ENCODE measurements at regions not wholly inside any gene's neighbourhood (a gene's known extent, or its start where the extent isn't known, plus 50 kb on each side); places are given as distances from the start of the nearest gene placed in this dataset.

- no peak overlapping the region for H3K27ac Mint-ChIP-seq
- H3K27me3 Mint-ChIP-seq = no peaks in the 10 kb centered on the region
- POLR2A ChIA-PET = no interaction called here
- H3K4me3 Mint-ChIP-seq = no peak overlapping the region
- ATAC-seq (ENCODE audit: low read depth) (no peak), DNase-seq (no peak)
- H3K9me3 Mint-ChIP-seq = peaks cover 3% of the 10 kb centered on the region
- no peaks in the 10 kb centered on the region for H3K36me3 Mint-ChIP-seq
- no peaks in the 10 kb centered on the region for H3K4me1 Mint-ChIP-seq
These were observed 140.2 kb upstream of the CTTNBP2 start for GRCh38 chr7:118013252-118014010.

DNA sequence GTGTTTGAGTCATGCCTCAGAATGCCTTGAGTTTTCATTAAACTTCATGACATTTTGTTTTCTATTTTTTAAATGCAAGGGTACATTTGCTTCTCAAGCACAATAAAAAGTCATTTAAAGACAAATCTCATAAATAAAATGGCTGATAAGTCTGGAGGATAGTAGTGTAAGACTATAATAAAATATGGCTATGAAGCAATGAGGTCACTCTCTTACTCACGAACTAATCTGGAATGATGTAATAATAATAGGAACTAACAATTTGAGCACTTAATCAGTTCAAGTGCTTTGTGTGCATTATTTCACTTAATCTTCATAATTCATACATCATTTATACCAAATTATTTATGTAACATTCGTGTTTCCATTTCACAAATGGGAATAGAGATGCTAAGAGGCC, 149.3 kb upstream of the CTTNBP2 start:
- H3K36me3 Mint-ChIP-seq = no peaks in the 10 kb centered on the region
- no peaks in the 10 kb centered on the region for H3K27me3 Mint-ChIP-seq
- peaks cover 3% of the 10 kb centered on the region for H3K9me3 Mint-ChIP-seq
- POLR2A ChIA-PET = no interaction called here
- ATAC-seq (ENCODE audit: low read depth) (no peak), DNase-seq (no peak)
- no peak overlapping the region for H3K27ac Mint-ChIP-seq
- no peaks in the 10 kb centered on the region for H3K4me1 Mint-ChIP-seq
- H3K4me3 Mint-ChIP-seq = no peak overlapping the region

- H3K36me3 Mint-ChIP-seq = no peaks in the 10 kb centered on the region
- H3K9me3 Mint-ChIP-seq = no peaks in the 10 kb centered on the region
- no peaks in the 10 kb centered on the region for H3K27me3 Mint-ChIP-seq
- no peak overlapping the region for H3K4me3 Mint-ChIP-seq
- H3K27ac Mint-ChIP-seq = no peak overlapping the region
- ATAC-seq (ENCODE audit: low read depth) (no peak), DNase-seq (no peak)
- H3K4me1 Mint-ChIP-seq = no peaks in the 10 kb centered on the region
- POLR2A ChIA-PET = no interaction called here
These were observed 153.6 kb upstream of the CTTNBP2 start for GRCh38 chr7:118026791-118027190.

DNA sequence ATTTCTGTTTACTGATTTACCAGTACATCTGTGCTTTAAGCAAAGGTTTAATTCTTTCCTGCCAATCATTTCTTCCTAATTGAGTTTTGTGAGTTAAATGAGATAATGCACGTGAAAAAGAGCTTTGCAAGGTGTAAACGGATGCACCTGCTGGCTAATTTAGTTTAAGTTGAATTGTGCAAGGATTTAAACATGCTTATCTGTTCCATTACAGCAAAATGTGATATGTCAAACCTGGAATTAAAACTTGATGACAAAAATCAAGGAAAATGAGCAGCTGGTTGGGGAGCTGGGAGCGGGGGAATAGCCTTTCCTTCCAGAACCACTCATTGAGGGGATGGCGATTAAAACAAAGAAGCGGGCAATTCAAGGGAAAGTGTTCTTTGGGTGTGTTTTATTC, 155.0 kb upstream of the CTTNBP2 start:
- H3K27ac Mint-ChIP-seq = no peak overlapping the region
- no peaks in the 10 kb centered on the region for H3K9me3 Mint-ChIP-seq
- H3K27me3 Mint-ChIP-seq = no peaks in the 10 kb centered on the region
- no peak for ATAC-seq (ENCODE audit: low read depth)
- H3K4me3 Mint-ChIP-seq = no peak overlapping the region
- no peaks in the 10 kb centered on the region for H3K4me1 Mint-ChIP-seq
- no peaks in the 10 kb centered on the region for H3K36me3 Mint-ChIP-seq
- POLR2A ChIA-PET = no interaction called here
- no peak for DNase-seq

DNA sequence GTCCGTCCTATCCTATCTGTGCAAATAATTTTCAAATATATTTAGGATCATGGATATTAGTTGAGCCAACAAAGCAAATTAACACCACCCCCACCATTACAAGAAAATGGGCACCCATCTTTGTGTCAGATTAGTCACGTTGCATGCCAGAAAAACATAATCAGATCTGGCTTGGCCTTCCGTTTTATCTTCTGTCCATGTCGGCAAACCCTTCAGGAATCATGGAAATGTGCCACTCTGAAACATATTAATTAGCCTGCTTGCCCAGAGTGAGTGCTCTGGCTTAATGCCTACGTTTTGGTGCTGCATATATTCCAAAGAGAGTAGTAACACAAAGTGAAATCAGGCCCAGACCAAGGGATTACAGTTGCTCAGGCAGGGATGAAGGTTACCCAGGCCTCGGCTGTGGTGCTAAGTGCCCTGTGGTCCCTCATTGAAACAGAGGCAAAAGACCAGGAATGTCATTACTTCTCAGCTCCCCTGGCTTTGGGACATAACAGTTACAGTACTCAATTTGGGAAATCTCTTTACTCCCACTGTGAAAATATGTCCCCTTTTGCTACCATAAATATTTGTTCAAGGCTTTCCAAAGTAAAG, 154.0 kb upstream of the LSM8 start:
- H3K9me3 Mint-ChIP-seq = no peaks in the 10 kb centered on the region
- ATAC-seq (ENCODE audit: low read depth) (no peak), DNase-seq (no peak)
- POLR2A ChIA-PET = no interaction called here
- no peaks in the 10 kb centered on the region for H3K36me3 Mint-ChIP-seq
- H3K4me3 Mint-ChIP-seq = no peak overlapping the region
- H3K27ac Mint-ChIP-seq = no peak overlapping the region
- no peaks in the 10 kb centered on the region for H3K27me3 Mint-ChIP-seq
- H3K4me1 Mint-ChIP-seq = no peaks in the 10 kb centered on the region

- ATAC-seq (ENCODE audit: low read depth) = no peak
- H3K36me3 Mint-ChIP-seq = no peaks in the 10 kb centered on the region
- POLR2A ChIA-PET = no interaction called here
- H3K4me1 Mint-ChIP-seq = no peaks in the 10 kb centered on the region
- H3K27me3 Mint-ChIP-seq = no peaks in the 10 kb centered on the region
- no peaks in the 10 kb centered on the region for H3K9me3 Mint-ChIP-seq
- H3K4me3 Mint-ChIP-seq = no peak overlapping the region
- H3K27ac Mint-ChIP-seq = no peak overlapping the region
- DNase-seq = no peak
These were observed 150.7 kb upstream of the LSM8 start for GRCh38 chr7:118033273-118033672.

DNA sequence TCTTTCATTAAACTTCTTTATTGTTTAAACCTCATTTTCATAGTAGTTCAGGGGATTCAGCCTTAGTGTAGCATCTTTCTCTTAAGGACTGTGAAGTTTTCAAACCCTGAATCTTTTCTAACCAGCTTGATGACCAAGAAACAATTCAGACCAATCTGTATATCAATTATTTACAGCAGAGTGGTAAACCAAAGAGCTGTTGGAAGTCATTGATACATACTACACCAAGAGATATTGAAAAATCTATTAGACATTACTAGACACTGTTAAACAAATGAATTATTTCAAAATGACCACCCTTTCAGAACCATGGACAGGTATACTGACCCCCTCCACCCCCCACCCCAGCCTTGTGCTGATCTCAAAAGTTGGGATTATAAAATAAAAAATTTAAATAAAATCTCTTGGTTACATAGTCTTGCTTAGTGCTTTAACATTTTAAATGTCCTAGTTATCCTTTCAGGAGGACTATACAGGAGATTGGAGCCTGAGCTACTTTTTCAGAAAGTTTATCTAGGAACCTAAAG, 143.9 kb upstream of the LSM8 start:
- H3K9me3 Mint-ChIP-seq = no peaks in the 10 kb centered on the region
- H3K4me3 Mint-ChIP-seq = no peak overlapping the region
- H3K36me3 Mint-ChIP-seq = no peaks in the 10 kb centered on the region
- no peak for DNase-seq
- no peaks in the 10 kb centered on the region for H3K4me1 Mint-ChIP-seq
- H3K27ac Mint-ChIP-seq = no peak overlapping the region
- no peak for ATAC-seq (ENCODE audit: low read depth)
- POLR2A ChIA-PET = no interaction called here
- peaks cover 2% of the 10 kb centered on the region for H3K27me3 Mint-ChIP-seq

- POLR2A ChIA-PET = no interaction called here
- DNase-seq = no peak
- ATAC-seq (ENCODE audit: low read depth) = no peak
- no peak overlapping the region for H3K4me3 Mint-ChIP-seq
- H3K27ac Mint-ChIP-seq = no peak overlapping the region
- no peaks in the 10 kb centered on the region for H3K9me3 Mint-ChIP-seq
- H3K27me3 Mint-ChIP-seq = peaks cover 2% of the 10 kb centered on the region
- H3K4me1 Mint-ChIP-seq = no peaks in the 10 kb centered on the region
- H3K36me3 Mint-ChIP-seq = no peaks in the 10 kb centered on the region
These were observed 143.4 kb upstream of the LSM8 start for GRCh38 chr7:118040562-118040961.

DNA sequence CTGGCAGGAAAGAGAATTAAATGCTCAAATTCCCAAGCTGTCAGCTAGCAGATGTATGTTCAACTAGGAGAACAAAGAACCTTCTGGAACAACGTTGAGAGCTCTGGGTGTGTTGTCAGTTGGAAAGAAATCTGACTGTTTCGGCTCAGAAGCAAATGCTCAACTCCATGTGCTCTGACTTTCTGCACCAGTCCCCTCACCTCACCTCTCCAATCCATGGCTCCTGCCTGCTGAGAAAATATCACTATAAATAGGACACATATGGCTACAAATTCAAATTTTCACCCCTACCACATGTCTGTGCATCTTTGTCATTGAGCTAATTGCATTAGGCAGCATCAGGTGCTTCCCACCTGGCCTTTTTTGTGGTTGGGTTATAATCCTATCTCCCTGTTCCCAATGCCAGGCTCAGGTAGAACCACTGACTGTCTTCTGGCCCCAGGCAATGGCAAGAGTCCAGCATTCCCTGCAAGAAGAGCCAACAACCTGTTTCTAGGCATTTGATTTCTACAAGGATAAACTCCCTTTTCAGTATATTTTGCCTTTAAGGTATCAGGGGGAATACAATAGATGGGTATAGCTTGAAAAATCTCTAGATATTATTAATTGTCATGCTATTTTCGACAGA, 142.6 kb upstream of the LSM8 start:
- DNase-seq = no peak
- H3K9me3 Mint-ChIP-seq = no peaks in the 10 kb centered on the region
- no peak for ATAC-seq (ENCODE audit: low read depth)
- POLR2A ChIA-PET = no interaction called here
- H3K36me3 Mint-ChIP-seq = no peaks in the 10 kb centered on the region
- H3K4me3 Mint-ChIP-seq = no peak overlapping the region
- H3K27ac Mint-ChIP-seq = no peak overlapping the region
- H3K4me1 Mint-ChIP-seq = no peaks in the 10 kb centered on the region
- H3K27me3 Mint-ChIP-seq = peaks cover 2% of the 10 kb centered on the region

DNA sequence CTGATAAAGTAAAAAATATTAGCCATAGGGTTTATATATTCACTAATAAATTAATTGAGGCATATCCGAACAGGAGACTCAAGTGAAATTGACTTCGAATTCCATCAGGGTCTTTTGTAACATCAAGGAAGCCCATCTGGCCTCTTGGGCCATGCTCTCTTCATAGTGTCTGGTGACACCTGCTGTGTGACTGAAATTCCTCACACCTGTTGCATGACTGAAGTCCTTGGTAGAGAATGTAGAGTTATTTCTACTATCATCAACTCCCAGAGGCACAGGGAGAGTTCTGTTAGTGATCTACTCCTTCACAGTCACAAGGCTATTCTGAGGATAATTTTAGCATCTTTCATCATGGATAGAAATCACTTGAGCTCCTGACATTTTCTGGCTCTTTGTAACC, 138.3 kb upstream of the LSM8 start:
- POLR2A ChIA-PET = no interaction called here
- no peaks in the 10 kb centered on the region for H3K9me3 Mint-ChIP-seq
- H3K36me3 Mint-ChIP-seq = no peaks in the 10 kb centered on the region
- ATAC-seq (ENCODE audit: low read depth) = no peak
- peaks cover 2% of the 10 kb centered on the region for H3K27me3 Mint-ChIP-seq
- H3K4me1 Mint-ChIP-seq = no peaks in the 10 kb centered on the region
- H3K4me3 Mint-ChIP-seq = no peak overlapping the region
- DNase-seq = no peak
- H3K27ac Mint-ChIP-seq = no peak overlapping the region

DNA sequence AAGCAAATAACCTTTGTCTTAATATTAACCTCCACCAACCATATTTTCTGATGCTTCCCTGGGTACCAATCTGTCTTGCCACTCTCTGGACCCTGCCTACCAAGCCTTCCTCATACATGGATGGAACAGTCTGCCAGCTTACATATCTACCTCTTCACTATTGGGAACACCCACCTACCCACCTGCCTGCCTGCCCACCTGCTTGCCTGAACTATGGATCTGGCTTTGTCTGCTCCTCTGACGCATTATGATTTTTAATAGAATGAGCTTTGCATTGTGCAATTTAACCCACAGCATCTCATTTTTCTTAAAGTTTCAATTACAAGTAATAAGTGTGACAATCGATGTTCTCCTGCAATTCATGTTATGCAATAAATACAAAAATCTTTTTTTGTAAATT, 137.9 kb upstream of the LSM8 start:
- ATAC-seq (ENCODE audit: low read depth) (no peak), DNase-seq (no peak)
- no peaks in the 10 kb centered on the region for H3K4me1 Mint-ChIP-seq
- H3K4me3 Mint-ChIP-seq = no peak overlapping the region
- H3K9me3 Mint-ChIP-seq = no peaks in the 10 kb centered on the region
- H3K36me3 Mint-ChIP-seq = no peaks in the 10 kb centered on the region
- no peak overlapping the region for H3K27ac Mint-ChIP-seq
- peaks cover 2% of the 10 kb centered on the region for H3K27me3 Mint-ChIP-seq
- POLR2A ChIA-PET = no interaction called here

- DNase-seq = no peak
- no peak for ATAC-seq (ENCODE audit: low read depth)
- H3K36me3 Mint-ChIP-seq = no peaks in the 10 kb centered on the region
- H3K9me3 Mint-ChIP-seq = no peaks in the 10 kb centered on the region
- H3K4me1 Mint-ChIP-seq = no peaks in the 10 kb centered on the region
- POLR2A ChIA-PET = no interaction called here
- H3K4me3 Mint-ChIP-seq = no peak overlapping the region
- H3K27ac Mint-ChIP-seq = no peak overlapping the region
- H3K27me3 Mint-ChIP-seq = peaks cover 2% of the 10 kb centered on the region
These were observed 137.2 kb upstream of the LSM8 start for GRCh38 chr7:118046801-118047200.

DNA sequence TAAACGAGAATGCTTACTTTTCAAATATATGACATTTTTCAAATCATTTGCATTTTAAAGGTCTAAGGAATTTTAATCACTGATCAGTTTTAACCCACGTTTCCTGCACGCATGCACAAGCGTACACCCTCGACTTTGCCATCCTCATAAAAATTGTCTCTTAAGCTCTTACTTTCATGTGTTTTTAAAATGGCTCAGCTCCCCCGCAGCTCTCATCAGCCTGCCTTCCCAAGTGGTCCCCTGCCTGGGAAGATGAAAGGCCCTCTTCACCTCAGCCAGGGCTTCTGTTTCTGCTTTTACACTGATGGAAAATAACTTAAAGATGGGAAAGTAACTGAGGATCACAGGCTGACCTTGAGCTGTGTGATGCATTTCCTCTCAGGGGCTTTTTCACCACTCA, 131.6 kb upstream of the LSM8 start:
- Mint-ChIP-seq H3K27ac (no peak overlapping the region), H3K36me3 (no peaks in the 10 kb centered on the region), H3K9me3 (no peaks in the 10 kb centered on the region), H3K27me3 (no peaks in the 10 kb centered on the region), H3K4me3 (no peak overlapping the region), H3K4me1 (no peaks in the 10 kb centered on the region)
- POLR2A ChIA-PET = no interaction called here
- no peak for ATAC-seq (ENCODE audit: low read depth)
- DNase-seq = no peak

DNA sequence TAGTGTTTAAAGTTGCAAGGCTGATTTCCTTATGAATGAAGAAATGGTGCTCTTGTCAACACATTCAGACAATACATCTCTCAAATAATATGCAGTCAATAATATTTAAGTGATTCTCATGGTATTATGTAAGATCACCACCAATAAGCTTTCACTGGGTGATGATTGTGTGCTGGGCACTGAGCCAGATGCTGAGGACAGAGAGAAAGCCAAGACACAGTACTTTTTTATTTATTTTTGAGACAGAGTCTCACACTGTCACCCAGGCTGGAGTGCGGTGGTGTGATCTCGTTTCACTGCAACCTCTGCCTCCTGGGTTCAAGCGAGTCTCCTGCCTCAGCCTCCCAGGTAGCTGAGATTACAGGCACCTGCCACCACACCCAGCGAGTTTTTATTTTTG, 130.6 kb upstream of the LSM8 start:
- Mint-ChIP-seq H3K9me3 (no peaks in the 10 kb centered on the region), H3K36me3 (no peaks in the 10 kb centered on the region), H3K27ac (no peak overlapping the region), H3K27me3 (no peaks in the 10 kb centered on the region), H3K4me3 (no peak overlapping the region), H3K4me1 (no peaks in the 10 kb centered on the region)
- POLR2A ChIA-PET = no interaction called here
- ATAC-seq (ENCODE audit: low read depth) (no peak), DNase-seq (no peak)

All from activated naive CD8-positive, alpha-beta T cell treated with anti-CD3 and anti-CD28 coated beads, Interleukin-2, amount 10 ng/mL, durations not matched to agents 7 days and 5 days (primary cell).